ENCODE measurements at regions not wholly inside any gene's neighbourhood (a gene's known extent, or its start where the extent isn't known, plus 50 kb on each side); places are given as distances from the start of the nearest gene placed in this dataset.
"Not testable (repeated sequence)": the region's sequence is repeated elsewhere in the genome, so short reads cannot be mapped to it uniquely, and the experiment has no call there.

DNA sequence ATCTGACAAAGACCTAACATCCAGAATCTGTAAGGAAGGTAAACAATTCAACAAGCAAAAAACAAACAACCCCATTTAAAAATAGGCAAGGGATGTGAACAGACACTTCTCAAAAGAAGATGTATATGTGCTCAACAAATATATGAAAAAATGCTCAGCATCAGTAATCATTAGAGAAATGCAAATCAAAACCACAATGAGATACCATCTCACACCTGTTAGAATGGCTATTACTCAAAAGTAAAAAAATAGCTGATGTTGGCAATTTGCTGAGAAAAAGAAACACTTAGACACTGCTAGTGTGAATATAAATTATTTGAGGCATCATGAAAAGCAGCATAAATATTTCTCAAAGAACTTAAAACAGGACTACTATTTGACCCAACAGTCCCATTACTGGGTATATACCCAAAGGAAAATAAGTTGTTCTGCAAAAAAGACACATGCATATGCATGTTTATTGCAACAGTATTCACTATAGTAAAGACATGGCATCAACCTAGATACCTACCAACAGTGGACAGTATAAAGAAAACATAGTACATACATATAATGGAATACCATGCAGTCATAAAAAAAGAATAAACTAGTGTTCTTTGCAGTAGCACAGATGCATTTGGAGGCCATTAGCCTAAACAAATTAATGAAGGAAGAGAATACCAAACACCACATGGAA, 980.1 kb downstream of the KCNMA1 start:
- no peak for DNase-seq

DNA sequence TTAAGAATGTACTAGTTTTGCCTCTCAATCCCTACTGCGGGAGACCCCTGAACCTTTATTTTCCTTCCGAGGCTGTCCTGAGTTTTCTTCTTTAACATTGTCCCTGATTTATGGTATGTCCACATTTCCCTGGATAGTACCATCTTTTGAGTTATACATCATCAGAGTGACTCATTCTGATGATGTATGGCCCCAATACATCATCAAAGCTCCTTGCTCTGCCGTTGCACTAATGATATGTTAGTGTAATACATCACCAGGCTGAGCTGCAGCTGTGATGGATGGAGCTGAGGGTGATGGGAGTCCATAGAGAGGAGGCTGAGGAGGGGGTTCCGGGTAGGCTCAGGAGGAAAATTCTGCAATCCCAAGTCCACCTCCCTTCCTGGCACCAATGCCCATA, 986.5 kb downstream of the KCNMA1 start:
- DNase-seq, result no peak

DNA sequence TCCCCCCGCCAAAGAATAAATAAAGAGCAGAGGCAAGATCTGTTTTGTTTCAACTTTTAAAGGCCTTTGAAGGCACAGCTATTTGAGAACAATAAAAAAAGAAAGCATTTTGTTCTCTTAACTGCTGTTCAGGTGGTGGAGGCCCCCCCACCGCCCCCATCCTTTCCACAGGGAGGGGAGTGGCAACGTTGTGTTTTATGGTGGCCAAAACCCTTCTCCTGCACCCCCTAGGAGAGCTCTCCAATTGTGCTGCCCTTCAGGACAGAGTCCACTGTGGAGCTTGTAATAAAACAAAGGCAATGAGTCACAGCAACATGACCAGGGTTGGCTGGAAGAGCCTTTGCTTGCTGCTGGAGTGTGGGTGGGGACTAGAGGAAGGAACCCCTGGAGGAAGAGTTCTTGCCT, 987.9 kb downstream of the KCNMA1 start:
- no peak for DNase-seq

DNA sequence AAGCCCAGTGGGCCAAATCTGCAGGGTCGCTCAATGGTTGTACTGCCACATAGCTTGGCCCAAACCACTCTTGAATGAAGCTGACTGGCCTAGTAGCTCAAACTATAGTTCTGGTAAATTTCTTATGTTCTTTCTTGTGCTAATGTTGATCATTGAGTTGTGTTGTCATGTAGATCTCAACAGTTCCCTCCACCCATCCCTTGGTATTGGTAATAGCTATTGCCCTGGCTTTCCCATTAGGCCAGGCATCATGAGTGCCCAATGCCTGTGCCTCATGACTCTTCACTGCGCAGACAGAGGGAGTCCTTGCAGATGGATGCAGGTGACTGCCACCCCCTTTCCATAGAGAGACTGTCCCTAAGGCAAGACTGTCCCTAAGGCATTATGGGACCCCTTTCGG, 988.4 kb downstream of the KCNMA1 start:
- DNase-seq, result no peak

DNA sequence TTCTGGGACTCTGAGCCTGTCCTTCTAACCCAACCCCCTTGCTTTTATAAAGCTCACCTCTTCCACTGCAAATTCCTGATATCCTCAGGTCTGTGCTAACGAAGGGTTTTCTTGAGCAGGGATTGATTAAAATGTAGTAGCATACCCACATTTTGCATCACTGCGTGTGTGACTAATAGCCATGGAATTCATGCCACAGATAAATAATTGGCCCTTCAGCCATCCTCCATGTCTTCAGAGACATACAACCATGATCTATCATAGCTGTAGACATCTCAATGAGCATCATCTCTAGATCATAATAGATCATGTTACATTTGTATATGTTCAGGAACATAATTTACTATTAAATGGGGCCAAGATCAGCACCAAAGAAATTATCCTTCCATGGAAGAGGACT, 990.3 kb downstream of the KCNMA1 start:
- DNase-seq, result no peak

DNA sequence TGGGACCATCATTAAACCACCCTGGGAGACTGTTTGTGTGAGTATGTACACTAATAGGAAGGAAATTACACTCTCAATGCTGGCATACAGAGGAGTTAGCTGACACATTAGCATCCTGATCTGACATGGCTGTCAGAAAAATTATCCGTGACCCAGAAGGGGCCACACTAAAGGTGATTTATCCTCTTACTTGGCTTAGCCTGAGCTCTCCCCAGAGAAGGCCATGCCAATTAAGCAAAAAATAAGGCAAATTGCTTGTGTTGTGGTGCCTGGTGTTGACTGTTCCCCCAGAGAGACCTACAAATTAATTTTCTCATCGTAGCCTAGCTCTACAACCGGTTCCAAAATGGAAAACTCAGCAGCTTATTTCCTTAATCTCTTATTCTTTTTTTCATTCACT, 992.3 kb downstream of the KCNMA1 start:
- no peak for DNase-seq

DNA sequence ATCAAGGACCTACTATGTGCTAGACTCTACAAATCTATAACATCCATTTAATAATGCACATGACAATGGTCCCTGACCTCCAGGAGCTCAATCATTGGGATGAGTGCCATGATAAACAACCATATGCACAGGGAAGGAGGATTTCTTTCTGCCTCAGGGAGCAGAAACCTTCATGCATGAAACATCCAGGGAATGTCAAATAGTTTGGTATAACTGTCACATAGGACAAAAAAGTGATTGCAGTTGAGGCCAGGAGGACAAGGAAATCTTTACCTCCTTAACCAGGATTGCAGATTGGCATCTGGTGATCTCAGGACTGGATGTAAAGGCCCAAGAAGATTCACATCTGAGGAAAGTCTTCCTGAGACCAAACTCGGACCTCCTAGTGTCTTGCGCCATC, 993.1 kb downstream of the KCNMA1 start:
- no peak for DNase-seq

DNA sequence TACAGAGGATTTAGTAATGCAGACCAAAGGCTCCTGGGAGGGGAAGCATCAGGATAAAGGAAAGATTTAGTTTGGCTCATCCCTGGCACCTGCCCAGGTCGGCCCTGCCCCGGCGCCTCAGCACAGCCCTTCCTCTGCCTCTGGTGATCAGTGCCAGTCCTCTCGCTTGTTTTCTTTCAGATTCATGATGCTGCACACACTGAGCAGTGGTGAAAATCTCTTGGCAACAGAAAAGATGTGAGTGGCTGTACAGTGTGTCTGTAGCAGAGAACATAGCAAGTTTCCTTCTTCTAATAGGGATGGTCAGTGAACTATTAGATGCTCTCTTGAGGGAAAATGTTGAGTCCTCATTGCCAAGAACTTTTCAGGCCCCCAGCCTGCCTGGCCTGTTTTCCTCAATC, 994.1 kb downstream of the KCNMA1 start:
- DNase-seq, result no peak

DNA sequence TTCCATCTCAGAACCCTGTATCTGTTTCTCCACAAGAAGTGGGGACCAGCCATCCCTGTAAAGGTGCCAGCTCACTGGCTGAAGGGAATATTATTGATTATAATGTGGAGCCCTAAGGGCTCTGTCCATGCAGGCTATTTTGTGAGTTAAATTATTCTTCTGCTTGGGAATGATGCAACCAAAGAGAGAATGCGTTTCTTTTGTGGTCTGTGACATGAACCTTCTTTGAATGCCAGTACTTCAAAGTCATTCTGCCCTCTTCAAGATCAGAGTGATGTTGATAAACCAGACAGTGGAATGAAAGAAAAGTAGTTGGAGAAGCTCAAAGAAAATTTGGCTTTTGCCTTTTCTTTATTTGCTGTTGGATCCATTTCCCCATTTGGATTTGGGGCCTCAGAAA, 995.2 kb downstream of the KCNMA1 start:
- DNase-seq, result no peak

DNA sequence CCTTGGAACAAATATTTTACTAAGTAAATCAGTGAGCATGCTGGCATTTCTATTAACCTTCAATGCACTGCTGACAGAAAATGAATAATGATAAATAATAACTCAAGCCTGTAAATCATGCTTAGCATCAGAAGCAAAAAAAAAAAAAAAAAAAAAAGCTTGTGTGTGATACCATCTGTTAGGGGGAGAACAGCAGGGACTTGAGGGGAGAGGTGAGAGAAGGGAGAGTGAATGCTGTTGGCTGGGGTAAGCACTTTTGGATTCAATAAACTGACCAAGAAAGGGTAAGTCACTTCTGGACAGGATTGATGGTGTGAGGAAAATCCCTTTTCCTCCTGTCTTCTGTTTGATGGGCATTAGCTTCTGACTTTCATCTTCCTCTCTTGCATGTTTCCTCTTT, 996.4 kb downstream of the KCNMA1 start:
- DNase-seq, result no peak

DNA sequence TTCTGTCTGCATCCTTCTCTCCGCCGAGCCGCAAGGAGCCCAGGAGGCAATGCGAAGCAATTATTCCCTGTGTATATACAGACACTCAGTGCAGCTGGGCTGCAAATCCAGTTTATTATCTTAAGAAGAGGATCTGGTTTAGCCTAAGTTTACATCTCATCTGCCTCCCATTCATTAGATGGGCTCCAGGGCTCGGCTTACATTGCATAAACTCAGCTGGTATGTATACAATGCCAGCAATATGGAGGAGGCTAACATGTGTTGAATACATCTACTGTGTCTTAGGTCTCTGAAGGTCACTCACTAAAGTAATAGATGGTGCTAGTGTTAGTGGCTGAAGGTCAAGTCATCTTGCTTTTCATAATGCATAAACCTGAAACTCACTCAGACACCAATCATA, 996.8 kb downstream of the KCNMA1 start:
- DNase-seq, result no peak

DNA sequence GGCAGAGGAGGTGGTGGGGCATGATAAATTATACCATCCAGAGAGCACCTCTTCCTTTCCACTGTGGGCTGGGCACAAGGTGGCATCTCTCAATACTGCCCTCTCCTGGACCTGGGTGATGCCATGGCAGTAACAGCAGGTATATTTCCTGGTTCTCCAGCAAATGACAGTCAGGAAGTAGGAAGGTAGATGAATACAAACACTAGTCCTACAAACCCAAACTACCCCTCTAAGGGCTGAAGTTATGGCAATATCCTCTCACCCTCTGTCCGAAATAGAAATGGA, 1004.9 kb downstream of the KCNMA1 start:
- peak; percentile 12 for DNase-seq

DNA sequence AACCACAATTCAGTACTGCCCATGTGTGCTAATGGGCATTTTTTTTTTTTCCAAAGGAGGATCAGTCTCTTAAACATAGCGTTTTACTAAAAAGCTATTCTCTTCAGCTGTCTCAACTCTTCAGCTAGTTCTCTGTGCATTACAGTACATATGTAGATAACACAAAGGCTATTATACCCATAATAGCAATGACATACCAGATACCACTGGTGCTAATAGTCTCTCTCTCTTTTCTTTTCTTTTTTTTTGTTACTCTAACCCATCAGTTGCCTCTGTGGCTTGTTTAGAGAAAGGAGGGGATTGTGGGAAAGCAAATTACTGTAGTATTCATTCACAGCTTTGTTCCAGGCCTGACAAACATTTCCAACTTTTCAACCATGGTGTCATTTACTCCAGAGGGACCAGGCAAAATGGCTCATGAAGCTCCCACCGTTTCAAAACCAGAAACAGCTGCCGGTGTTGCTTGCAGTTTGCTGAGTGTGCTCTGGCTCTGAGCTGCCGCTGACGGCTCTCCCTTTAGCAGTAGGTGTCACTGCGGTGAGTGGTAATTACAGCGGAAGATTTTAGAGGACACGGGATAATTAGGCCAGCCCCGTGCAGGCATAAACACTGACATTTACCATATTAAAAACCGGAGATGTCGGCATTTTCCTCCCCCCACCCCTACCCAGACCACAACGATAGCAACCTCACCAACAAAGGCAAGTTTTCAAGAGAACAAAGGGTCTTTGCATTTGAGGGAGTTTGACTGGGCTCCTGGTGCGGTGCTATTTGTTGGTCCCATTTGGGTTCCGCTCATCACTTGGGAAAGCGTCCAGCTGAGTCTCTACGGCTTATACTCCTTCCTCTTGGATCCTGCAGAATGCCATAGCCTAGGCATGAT, 1005.5 kb downstream of the KCNMA1 start:
- no peak for DNase-seq

DNA sequence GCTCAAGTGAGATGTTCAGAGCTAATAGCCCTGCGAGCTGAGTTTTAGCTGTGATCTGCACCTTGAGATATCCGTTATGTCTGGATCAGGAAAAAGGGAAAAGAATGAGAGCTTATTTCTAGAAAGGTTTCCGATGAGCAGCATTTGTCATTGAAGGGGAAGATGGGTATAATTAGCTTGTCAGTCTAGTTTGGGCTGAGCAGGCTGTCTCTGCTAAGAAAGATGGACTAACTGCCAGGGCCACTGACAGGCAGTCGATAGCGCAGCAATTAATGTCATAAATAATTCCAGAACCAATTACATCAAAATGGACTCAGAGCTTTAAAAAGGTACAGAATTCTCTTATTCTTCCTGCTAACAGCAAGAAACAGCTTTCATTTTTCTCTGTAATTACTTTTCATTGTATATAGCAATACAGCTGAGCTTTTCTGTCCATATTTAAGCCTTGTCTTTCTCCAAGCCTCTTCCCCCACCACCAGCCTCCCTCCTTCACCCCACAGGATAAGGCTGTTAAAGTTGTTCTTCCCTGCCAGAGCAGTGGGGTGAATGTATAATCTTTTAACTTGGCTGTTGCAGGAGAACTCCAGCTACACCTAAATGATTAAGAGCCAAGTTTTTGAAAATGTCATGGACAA, 1006.5 kb downstream of the KCNMA1 start:
- DNase-seq, result no peak

DNA sequence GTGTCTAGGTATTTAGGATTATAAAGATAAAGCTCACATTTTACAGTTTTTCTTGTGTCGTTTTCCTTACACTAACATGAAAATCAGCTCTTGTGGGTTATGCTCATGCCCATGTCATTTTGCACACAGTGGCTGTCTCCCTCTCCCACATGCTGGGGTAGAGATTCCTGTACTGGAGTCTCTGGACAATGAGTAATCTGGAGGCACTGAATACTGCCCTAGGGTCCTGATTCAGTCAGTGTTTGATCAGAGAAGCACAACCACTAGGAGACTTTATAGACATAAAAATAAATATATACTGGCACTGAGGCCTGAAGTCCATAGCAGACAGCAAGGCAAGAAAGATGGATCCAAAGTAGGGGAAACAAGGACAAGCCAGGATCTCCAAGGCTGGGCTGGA, 1008.8 kb downstream of the KCNMA1 start:
- DNase-seq, result no peak

DNA sequence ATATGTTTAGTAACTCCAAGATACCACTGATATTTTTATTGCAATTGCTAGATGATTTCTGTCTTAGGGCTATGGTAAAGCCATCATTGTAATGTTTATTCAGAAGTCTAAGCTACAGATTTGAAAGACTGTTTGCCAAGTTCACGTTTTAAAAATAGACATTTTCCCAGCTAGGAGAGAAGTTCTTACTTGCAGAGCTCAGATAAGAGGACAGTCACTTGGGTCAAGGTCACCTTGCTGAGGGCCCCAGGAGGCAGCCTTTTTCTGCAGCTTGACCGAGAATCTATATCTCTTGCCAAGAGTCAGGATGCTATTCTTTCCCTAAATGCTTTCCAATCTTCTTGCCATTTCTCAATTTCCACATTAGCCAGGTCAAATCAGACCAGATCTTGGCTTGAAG, 1011.2 kb downstream of the KCNMA1 start:
- DNase-seq, result no peak

DNA sequence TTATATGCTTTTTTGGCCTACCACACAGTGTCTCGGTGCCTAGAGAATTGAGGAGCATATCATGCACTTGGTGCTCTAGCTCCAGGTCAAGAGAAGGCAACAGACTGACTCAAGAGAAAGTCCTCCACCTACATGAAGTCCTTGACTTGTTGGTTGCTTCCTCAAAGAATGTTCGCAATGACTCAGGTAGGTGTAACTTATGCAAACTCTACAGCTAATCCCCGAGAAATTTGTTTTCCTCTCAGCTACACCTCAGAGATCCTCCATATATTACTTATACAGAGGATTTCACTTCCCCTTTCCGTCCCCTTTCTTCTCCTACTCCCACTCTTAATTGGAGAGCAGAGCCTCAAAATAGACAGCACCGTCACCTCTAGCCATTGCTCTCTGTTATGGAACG, 1013.1 kb downstream of the KCNMA1 start:
- DNase-seq, result no peak

DNA sequence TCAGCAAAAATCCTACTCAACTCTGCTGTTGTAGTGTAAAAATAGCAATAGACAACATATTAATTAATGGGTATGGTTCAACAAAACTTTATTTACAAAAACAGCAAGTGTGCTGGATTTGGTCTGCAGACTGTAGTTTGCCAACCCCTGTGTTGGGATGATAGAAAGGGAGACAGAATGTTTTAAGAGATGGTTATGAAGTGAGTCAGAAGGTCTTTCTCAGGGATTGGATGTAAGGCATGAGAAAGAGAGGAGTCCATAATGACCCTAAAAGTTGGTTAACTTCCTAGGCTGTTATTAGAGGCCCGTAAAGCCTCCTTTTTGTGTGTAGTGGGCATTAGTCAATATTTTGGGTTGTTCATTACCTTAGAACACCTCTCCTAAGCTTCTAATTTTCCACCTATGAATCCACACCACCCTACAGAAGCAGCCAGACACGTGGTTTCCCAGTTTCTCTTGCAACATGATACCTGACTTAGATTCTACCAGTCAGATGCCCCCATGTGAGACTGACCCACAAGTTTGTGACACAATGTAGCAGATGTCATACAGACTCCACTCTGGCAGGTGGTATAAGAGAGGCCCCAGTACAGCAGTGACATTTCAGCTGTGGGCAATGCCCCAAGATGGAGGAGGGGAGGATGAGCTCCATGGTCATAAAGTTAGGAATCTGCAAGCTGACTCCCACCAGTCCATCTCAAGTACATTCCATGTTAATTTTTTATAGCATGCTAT, 1015.6 kb downstream of the KCNMA1 start:
- DNase-seq, result no peak

DNA sequence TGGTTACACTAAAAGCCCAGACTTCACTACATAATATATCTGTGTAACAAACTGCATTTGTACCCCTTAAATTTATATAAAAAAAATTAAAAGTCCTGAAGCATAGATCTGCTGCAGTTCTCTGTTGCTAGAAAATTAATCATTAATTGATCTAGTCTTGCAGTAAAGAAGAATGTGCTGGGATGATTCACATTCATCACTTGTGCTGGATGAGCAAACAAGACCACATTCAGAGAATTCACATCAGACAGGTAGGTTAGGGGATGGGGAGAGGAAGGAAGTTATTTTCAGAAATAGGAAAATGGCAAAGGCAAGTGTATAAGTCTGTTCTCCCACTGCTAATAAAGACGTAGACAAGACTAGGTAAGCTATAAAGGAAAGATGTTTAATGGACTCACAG, 1019.0 kb downstream of the KCNMA1 start:
- no peak for DNase-seq

DNA sequence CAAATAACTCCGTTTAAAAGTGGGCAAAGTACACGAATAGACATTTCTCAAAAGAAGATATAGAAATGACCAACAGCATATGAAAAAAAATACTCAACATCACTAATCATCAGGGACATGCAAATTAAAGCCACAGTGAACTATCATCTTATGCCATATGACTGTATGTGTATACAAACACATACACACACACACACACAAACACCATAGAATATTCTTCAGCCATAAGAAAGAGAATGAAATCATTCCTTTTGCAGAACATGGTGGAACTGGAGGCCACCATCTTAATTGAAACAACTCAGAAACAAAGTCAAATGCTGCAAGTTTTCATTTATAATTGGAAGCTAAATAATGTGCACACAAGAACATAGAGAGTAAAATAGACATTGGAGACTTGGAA, 1019.4 kb downstream of the KCNMA1 start:
- DNase-seq, result no peak

DNA sequence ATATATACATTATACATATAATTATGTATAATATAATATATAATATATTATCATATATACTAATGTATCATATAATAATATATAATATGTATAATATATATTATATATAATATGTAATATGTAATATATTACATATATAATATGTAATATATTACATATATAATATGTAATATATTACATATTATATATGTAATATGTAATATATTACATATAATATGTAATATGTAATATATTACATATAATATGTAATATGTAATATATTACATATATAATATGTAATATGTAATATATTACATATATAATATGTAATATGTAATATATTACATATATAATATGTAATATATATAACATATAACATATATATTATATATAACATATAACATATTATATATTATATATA, 1020.9 kb downstream of the KCNMA1 start:
- not testable (repeated sequence) for DNase-seq

DNA sequence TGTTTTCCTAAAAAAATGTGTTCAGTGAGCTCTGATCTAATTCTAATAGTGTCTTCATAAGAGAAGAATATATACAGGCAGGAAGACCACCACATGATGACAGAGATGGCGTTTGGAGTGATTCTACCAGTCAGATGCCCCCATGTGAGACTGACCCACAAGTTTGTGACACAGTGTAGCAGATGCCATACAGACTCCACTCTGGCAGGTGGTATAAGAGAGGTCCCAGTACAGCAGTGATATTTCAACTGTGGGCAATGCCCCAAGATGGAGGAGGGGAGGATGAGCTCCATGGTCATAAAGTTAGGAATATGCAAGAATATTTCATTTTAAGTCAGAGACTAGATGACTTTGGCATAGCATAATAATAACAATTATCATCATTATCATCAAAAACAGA, 1022.6 kb downstream of the KCNMA1 start:
- no peak for DNase-seq
